ENCODE measurements at regions not wholly inside any gene's neighbourhood (a gene's known extent, or its start where the extent isn't known, plus 50 kb on each side); places are given as distances from the start of the nearest gene placed in this dataset.

DNA sequence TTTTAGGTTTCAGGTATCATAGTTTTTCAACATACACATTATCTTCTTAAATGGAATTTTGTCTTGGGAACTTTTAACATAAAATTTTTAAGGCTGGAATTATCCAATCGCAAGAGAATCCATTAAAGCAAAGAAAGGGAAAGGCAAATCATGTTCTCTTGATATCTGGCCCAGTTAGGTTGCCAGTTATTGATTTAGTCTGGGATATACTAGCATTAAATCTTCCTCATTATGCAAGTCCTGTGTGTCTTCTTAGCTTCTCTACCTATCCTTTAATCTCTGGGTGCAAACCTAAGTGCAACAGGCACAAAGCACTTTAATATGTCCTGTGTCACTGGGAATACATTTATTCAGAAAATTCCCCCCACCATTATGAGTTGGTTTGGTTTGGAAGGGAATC lies 75.4 kb upstream of the CNTLN start:
- TF ChIP-seq EGR1 (IDR thresholded peaks at IDR 0.05): no peak
- TF ChIP-seq RAD21 (IDR thresholded peaks at IDR 0.05; ENCODE audit: low read depth): no peak
- TF ChIP-seq REST (IDR thresholded peaks at IDR 0.05; ENCODE audit: low read depth): no peak
- TF ChIP-seq FOXM1 (IDR thresholded peaks at IDR 0.05; ENCODE audit: borderline replicate concordance, low read depth): no peak
- no peak for TF ChIP-seq ZBTB7A (IDR thresholded peaks at IDR 0.05; ENCODE audit: low read depth)
- TF ChIP-seq NFIC (IDR thresholded peaks at IDR 0.05): no peak
- TF ChIP-seq EP300 (IDR thresholded peaks at IDR 0.05; ENCODE audit: borderline replicate concordance): no peak
- no peak for TF ChIP-seq TAF1 (IDR thresholded peaks at IDR 0.05; ENCODE audit: low read depth)
- TF ChIP-seq TEAD4 (IDR thresholded peaks at IDR 0.05): no peak
- TF ChIP-seq CEBPB (IDR thresholded peaks at IDR 0.05): no peak
- TF ChIP-seq YY1 (IDR thresholded peaks at IDR 0.05; ENCODE audit: low read depth): no peak
- no peak for TF ChIP-seq TCF12 (IDR thresholded peaks at IDR 0.05; ENCODE audit: low read depth)
- no peak for TF ChIP-seq MAX (IDR thresholded peaks at IDR 0.05)
- no peak for TF ChIP-seq USF1 (IDR thresholded peaks at IDR 0.05)
- TF ChIP-seq CREB1 (IDR thresholded peaks at IDR 0.05; ENCODE audit: low read depth): no peak

DNA sequence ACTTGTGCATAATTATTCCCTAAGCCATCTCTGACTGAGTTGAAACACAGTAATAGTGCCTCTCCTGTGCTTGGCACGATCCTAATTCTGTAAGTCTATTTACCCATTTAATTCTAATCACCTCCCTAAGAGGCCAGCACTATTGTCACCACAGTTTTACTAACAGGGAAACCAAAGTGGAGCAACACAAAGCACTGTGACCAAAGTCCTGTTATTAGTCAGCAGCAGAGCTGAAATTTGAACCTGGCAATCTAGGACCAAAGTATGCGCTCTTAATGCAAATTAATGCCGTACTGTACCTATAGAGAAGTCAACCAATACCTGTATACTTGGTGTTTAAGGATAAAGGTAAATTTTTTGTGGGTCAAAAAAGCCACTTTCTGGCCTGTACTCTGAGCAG lies 77.1 kb upstream of the CNTLN start:
- TF ChIP-seq REST (IDR thresholded peaks at IDR 0.05; ENCODE audit: low read depth) (no peak), TEAD4 (IDR thresholded peaks at IDR 0.05) (no peak), TAF1 (IDR thresholded peaks at IDR 0.05; ENCODE audit: low read depth) (no peak), EGR1 (IDR thresholded peaks at IDR 0.05) (no peak), CREB1 (IDR thresholded peaks at IDR 0.05; ENCODE audit: low read depth) (no peak), YY1 (IDR thresholded peaks at IDR 0.05; ENCODE audit: low read depth) (no peak), TCF12 (IDR thresholded peaks at IDR 0.05; ENCODE audit: low read depth) (no peak), FOXM1 (IDR thresholded peaks at IDR 0.05; ENCODE audit: borderline replicate concordance, low read depth) (no peak), RAD21 (IDR thresholded peaks at IDR 0.05; ENCODE audit: low read depth) (no peak), NFIC (IDR thresholded peaks at IDR 0.05) (no peak)

GRCh38 chr9:17052626-17053025 lies 82.2 kb upstream of the CNTLN start:
- no peak for TF ChIP-seq TEAD4 (IDR thresholded peaks at IDR 0.05)
- no peak for TF ChIP-seq FOXM1 (IDR thresholded peaks at IDR 0.05; ENCODE audit: borderline replicate concordance, low read depth)
- no peak for TF ChIP-seq ZBTB7A (IDR thresholded peaks at IDR 0.05; ENCODE audit: low read depth)
- no peak for TF ChIP-seq TCF12 (IDR thresholded peaks at IDR 0.05; ENCODE audit: low read depth)
- no peak for TF ChIP-seq CREB1 (IDR thresholded peaks at IDR 0.05; ENCODE audit: low read depth)
- no peak for TF ChIP-seq RAD21 (IDR thresholded peaks at IDR 0.05; ENCODE audit: low read depth)
- TF ChIP-seq NFIC (IDR thresholded peaks at IDR 0.05): no peak
- no peak for TF ChIP-seq REST (IDR thresholded peaks at IDR 0.05; ENCODE audit: low read depth)
- TF ChIP-seq EGR1 (IDR thresholded peaks at IDR 0.05): no peak
- no peak for TF ChIP-seq YY1 (IDR thresholded peaks at IDR 0.05; ENCODE audit: low read depth)
- TF ChIP-seq USF1 (IDR thresholded peaks at IDR 0.05): no peak
- no peak for TF ChIP-seq CEBPB (IDR thresholded peaks at IDR 0.05)
- TF ChIP-seq TAF1 (IDR thresholded peaks at IDR 0.05; ENCODE audit: low read depth): no peak
- TF ChIP-seq EP300 (IDR thresholded peaks at IDR 0.05; ENCODE audit: borderline replicate concordance): no peak
- no peak for TF ChIP-seq MAX (IDR thresholded peaks at IDR 0.05)

DNA sequence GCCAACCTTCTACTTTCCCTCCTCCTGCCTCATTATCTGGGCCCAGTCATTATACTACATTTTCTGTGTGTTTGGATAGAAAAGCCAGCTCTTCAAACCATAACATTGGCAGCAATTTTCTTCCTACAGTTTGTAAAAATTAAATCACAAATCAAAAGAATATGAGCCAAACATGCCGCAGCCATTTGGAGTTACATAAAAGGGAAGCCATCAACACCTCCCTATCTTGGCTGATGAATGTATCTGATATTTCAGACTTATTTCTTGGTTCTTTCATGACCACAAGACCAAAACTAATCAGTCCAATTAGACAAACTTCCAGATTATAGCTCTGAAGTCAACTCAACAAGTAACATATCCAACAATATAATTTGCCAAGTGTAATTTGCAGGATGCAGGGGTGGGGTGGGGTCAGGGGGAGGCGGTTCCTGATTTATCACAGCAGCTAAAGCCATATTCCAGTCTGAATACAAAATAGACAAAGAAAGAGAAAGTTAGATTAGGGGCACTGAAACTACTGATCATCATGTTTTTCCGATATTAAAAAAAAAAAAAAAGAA lies 89.4 kb upstream of the CNTLN start:
- TF ChIP-seq YY1 (IDR thresholded peaks at IDR 0.05; ENCODE audit: low read depth): no peak
- TF ChIP-seq MAX (IDR thresholded peaks at IDR 0.05): no peak
- TF ChIP-seq REST (IDR thresholded peaks at IDR 0.05; ENCODE audit: low read depth): no peak
- TF ChIP-seq ZBTB7A (IDR thresholded peaks at IDR 0.05; ENCODE audit: low read depth): no peak
- TF ChIP-seq EP300 (IDR thresholded peaks at IDR 0.05; ENCODE audit: borderline replicate concordance): no peak
- TF ChIP-seq TCF12 (IDR thresholded peaks at IDR 0.05; ENCODE audit: low read depth): no peak
